Inflammatory macrophage treated with lipopolysaccharide for 4 hours (primary cell): ENCODE measurements at regions not wholly inside any gene's neighbourhood (a gene's known extent, or its start where the extent isn't known, plus 50 kb on each side); places are given as distances from the start of the nearest gene placed in this dataset.

Source experiments
- DNase-seq: peaks from one replicate; pipeline ENCODE4 v3.0.0-alpha.2; 2020

GRCh38 chr13:39859898-39860297 is 204.4 kb downstream of the COG6 start:
- no peak for DNase-seq

- no peak for DNase-seq
These were observed 207.4 kb downstream of the COG6 start for GRCh38 chr13:39862900-39863299.

GRCh38 chr13:39864221-39864620 is 208.8 kb downstream of the COG6 start:
- DNase-seq, result no peak

- DNase-seq, result no peak
These were observed 211.3 kb downstream of the COG6 start for GRCh38 chr13:39866722-39867121.

- no peak for DNase-seq
These were observed 212.3 kb downstream of the COG6 start for GRCh38 chr13:39867807-39868206.

GRCh38 chr13:39870197-39870747 is 214.8 kb downstream of the COG6 start:
- no peak for DNase-seq

GRCh38 chr13:39874331-39875053 is 219.0 kb downstream of the COG6 start:
- no peak for DNase-seq

GRCh38 chr13:39875111-39875987 is 219.9 kb downstream of the COG6 start:
- no peak for DNase-seq

- DNase-seq, result no peak
These were observed 220.8 kb downstream of the COG6 start for GRCh38 chr13:39876258-39876657.

GRCh38 chr13:39877134-39877533 is 221.7 kb downstream of the COG6 start:
- DNase-seq, result no peak

GRCh38 chr13:39879286-39880035 is 224.0 kb downstream of the COG6 start:
- no peak for DNase-seq

GRCh38 chr13:39881383-39881782 is 225.9 kb downstream of the COG6 start:
- no peak for DNase-seq

GRCh38 chr13:39881887-39882286 is 226.4 kb downstream of the COG6 start:
- no peak for DNase-seq

- DNase-seq, result no peak
These were observed 228.7 kb downstream of the COG6 start for GRCh38 chr13:39884166-39884565.

- no peak for DNase-seq
These were observed 230.9 kb downstream of the COG6 start for GRCh38 chr13:39886336-39886735.

GRCh38 chr13:39887387-39887786 is 231.9 kb downstream of the COG6 start:
- DNase-seq, result no peak

- no peak for DNase-seq
These were observed 233.7 kb downstream of the COG6 start for GRCh38 chr13:39888865-39889810.

GRCh38 chr13:39890537-39890936 is 235.1 kb downstream of the COG6 start:
- no peak for DNase-seq

- DNase-seq, result no peak
These were observed 237.5 kb downstream of the COG6 start for GRCh38 chr13:39892721-39893685.

GRCh38 chr13:39893808-39894207 is 238.3 kb downstream of the COG6 start:
- no peak for DNase-seq

GRCh38 chr13:39894586-39894985 is 239.1 kb downstream of the COG6 start:
- DNase-seq, result no peak
